D341Med (cell line): ENCODE measurements at regions not wholly inside any gene's neighbourhood (a gene's known extent, or its start where the extent isn't known, plus 50 kb on each side); places are given as distances from the start of the nearest gene placed in this dataset.
"Not testable (repeated sequence)": the region's sequence is repeated elsewhere in the genome, so short reads cannot be mapped to it uniquely, and the experiment has no call there.

ENCODE experiments used
- DNase-seq: peaks from one replicate; pipeline ENCODE4 v3.0.0; 2012; ENCODE audit warnings: low spot score

- no peak for DNase-seq
Observed at GRCh38 chr2:193303464-193303863, 1108.7 kb upstream of the TMEFF2 start.

- DNase-seq: no peak
Observed at GRCh38 chr2:193294371-193294770, 1099.6 kb upstream of the TMEFF2 start.

GRCh38 chr2:193279361-193279760 lies 1084.6 kb upstream of the TMEFF2 start:
- DNase-seq: no peak

- no peak for DNase-seq
Observed at GRCh38 chr2:193276988-193277387, 1082.3 kb upstream of the TMEFF2 start.

- no peak for DNase-seq
Observed at GRCh38 chr2:193276560-193276959, 1081.8 kb upstream of the TMEFF2 start.

GRCh38 chr2:193276069-193276468 lies 1081.3 kb upstream of the TMEFF2 start:
- DNase-seq: no peak

- no peak for DNase-seq
Observed at GRCh38 chr2:193272011-193272410, 1077.3 kb upstream of the TMEFF2 start.

- DNase-seq: no peak
Observed at GRCh38 chr2:193270816-193271215, 1076.1 kb upstream of the TMEFF2 start.

GRCh38 chr2:193267496-193268002 lies 1072.8 kb upstream of the TMEFF2 start:
- no peak for DNase-seq

- no peak for DNase-seq
Observed at GRCh38 chr2:193253014-193253530, 1058.3 kb upstream of the TMEFF2 start.

GRCh38 chr2:193251909-193252308 lies 1057.2 kb upstream of the TMEFF2 start:
- DNase-seq: no peak

- DNase-seq: no peak
Observed at GRCh38 chr2:193250389-193250788, 1055.7 kb upstream of the TMEFF2 start.

- peak; percentile 28 for DNase-seq
Observed at GRCh38 chr2:193240752-193241151, 1046.0 kb upstream of the TMEFF2 start.

- DNase-seq: no peak
Observed at GRCh38 chr2:193231634-193232033, 1036.9 kb upstream of the TMEFF2 start.

- no peak for DNase-seq
Observed at GRCh38 chr2:193228276-193228675, 1033.5 kb upstream of the TMEFF2 start.

- no peak for DNase-seq
Observed at GRCh38 chr2:193222454-193222853, 1027.7 kb upstream of the TMEFF2 start.

- no peak for DNase-seq
Observed at GRCh38 chr2:193219413-193219812, 1024.7 kb upstream of the TMEFF2 start.

- no peak for DNase-seq
Observed at GRCh38 chr2:193201583-193201982, 1006.9 kb upstream of the TMEFF2 start.

GRCh38 chr2:193199322-193199721 lies 1004.6 kb upstream of the TMEFF2 start:
- DNase-seq: no peak

- no peak for DNase-seq
Observed at GRCh38 chr2:193187816-193188215, 993.1 kb upstream of the TMEFF2 start.

GRCh38 chr2:193170981-193171380 lies 976.2 kb upstream of the TMEFF2 start:
- DNase-seq: not testable (repeated sequence)

- no peak for DNase-seq
Observed at GRCh38 chr2:193156480-193156879, 961.7 kb upstream of the TMEFF2 start.

GRCh38 chr2:193154076-193154475 lies 959.3 kb upstream of the TMEFF2 start:
- no peak for DNase-seq

- DNase-seq: no peak
Observed at GRCh38 chr2:193153576-193153975, 958.8 kb upstream of the TMEFF2 start.

- DNase-seq: not testable (repeated sequence)
Observed at GRCh38 chr2:193142467-193142866, 947.7 kb upstream of the TMEFF2 start.
